ENCODE measurements at regions not wholly inside any gene's neighbourhood (a gene's known extent, or its start where the extent isn't known, plus 50 kb on each side); places are given as distances from the start of the nearest gene placed in this dataset.
"Not testable (repeated sequence)": the region's sequence is repeated elsewhere in the genome, so short reads cannot be mapped to it uniquely, and the experiment has no call there.

DNA sequence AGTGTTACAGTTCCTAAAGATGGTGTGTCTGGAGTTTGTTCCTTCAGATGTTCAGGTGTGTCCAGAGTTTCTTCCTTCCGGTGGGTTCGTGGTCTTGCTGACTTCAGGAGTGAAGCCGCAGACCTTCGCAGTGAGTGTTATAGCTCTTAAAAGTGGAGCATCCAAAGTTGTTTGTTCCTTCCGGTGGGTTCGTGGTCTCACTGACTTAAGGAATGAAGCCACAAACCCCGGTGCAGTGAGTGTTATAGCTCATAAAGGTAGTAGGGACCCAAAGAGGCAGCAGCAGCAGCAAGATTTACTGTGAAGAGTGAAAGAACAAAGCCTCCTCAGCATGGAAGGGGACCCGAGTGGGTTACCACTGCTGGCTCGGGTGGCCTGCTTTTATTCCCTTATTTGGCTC is 90.6 kb upstream of the CST7 start:
- TF ChIP-seq, protein P1, sequence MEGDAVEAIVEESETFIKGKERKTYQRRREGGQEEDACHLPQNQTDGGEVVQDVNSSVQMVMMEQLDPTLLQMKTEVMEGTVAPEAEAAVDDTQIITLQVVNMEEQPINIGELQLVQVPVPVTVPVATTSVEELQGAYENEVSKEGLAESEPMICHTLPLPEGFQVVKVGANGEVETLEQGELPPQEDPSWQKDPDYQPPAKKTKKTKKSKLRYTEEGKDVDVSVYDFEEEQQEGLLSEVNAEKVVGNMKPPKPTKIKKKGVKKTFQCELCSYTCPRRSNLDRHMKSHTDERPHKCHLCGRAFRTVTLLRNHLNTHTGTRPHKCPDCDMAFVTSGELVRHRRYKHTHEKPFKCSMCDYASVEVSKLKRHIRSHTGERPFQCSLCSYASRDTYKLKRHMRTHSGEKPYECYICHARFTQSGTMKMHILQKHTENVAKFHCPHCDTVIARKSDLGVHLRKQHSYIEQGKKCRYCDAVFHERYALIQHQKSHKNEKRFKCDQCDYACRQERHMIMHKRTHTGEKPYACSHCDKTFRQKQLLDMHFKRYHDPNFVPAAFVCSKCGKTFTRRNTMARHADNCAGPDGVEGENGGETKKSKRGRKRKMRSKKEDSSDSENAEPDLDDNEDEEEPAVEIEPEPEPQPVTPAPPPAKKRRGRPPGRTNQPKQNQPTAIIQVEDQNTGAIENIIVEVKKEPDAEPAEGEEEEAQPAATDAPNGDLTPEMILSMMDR (IDR thresholded peaks at IDR 0.05 in 4 of 5, conservative IDR thresholded peaks at IDR 0.05 in 1 of 5), result not testable (repeated sequence)
- not testable (repeated sequence) for TF ChIP-seq POLR2A (IDR thresholded peaks at IDR 0.05)
